DND-41 (cell line): ENCODE measurements at regions not wholly inside any gene's neighbourhood (a gene's known extent, or its start where the extent isn't known, plus 50 kb on each side); places are given as distances from the start of the nearest gene placed in this dataset.

Source experiments
- ATAC-seq: fragments of 200-7000 bp; cut with Tn5 transposase; 3 replicates; pipeline ENCODE4 v1.9.1; 2021; ENCODE audit warnings: low read depth; ENCODE audit not compliant: insufficient read depth
- DNase-seq: peaks from one replicate; pipeline ENCODE4 v3.0.0-alpha.2; 2020
- H2AFZ ChIP-seq: 2 replicates; pipeline ENCODE4 v1.6.0; 2012; ENCODE audit warnings: low read depth, low read length
- H3K27ac ChIP-seq: 2 replicates; pipeline ENCODE4 v1.5.1; 2012; ENCODE audit warnings: low read length, inconsistent platforms
- H3K27me3 ChIP-seq: fragments of 200-600 bp; sonication (generic); 2 replicates; pipeline ENCODE4 v1.6.0; 2012; ENCODE audit warnings: low read length, mild to moderate bottlenecking, inconsistent platforms; ENCODE audit not compliant: insufficient read depth, poor library complexity
- H3K36me3 ChIP-seq: 2 replicates; pipeline ENCODE4 v1.5.1; 2012; ENCODE audit warnings: low read length, inconsistent platforms; ENCODE audit not compliant: insufficient read depth
- H3K4me1 ChIP-seq: 2 replicates; pipeline ENCODE4 v1.5.1; 2012; ENCODE audit warnings: mild to moderate bottlenecking, low read length; ENCODE audit not compliant: insufficient read depth
- H3K4me2 ChIP-seq: 2 replicates; pipeline ENCODE4 v1.6.0; 2012; ENCODE audit warnings: mild to moderate bottlenecking, moderate library complexity, low read length, inconsistent platforms; ENCODE audit not compliant: insufficient read depth
- H3K4me3 ChIP-seq, 2 experiments: fragments of 200-600 bp in 1 of 2; shearing (Covaris generic) in 1 of 2; 2 replicates each; pipeline ENCODE4 v1.5.1; 2012 to 2016; ENCODE audit warnings: inconsistent platforms in 2 of 2, low read length in 2 of 2, mild to moderate bottlenecking in 2 of 2, low read depth in 1 of 2, moderate library complexity in 1 of 2
- H3K79me2 ChIP-seq: 2 replicates; pipeline ENCODE4 v1.6.0; 2012; ENCODE audit warnings: low read length, inconsistent platforms; ENCODE audit not compliant: insufficient read depth
- H3K9ac ChIP-seq: 2 replicates; pipeline ENCODE4 v1.6.0; 2012; ENCODE audit warnings: low read depth, mild to moderate bottlenecking, inconsistent platforms, low read length, moderate library complexity
- H3K9me3 ChIP-seq: 2 replicates; pipeline ENCODE4 v1.5.1; 2012; ENCODE audit warnings: low read length, moderate library complexity, mild to moderate bottlenecking, inconsistent platforms; ENCODE audit not compliant: insufficient read depth, severe bottlenecking
- H4K20me1 ChIP-seq: 2 replicates; pipeline ENCODE4 v1.6.0; 2012; ENCODE audit warnings: low read length; ENCODE audit not compliant: insufficient read depth
- CTCF ChIP-seq: IDR thresholded peaks from 2 replicates; pipeline ENCODE4 v1.5.1; 2012; ENCODE audit warnings: borderline replicate concordance, low read length, moderate library complexity, mild to moderate bottlenecking; ENCODE audit not compliant: poor library complexity, severe bottlenecking; ENCODE audit errors: extremely low read depth
- EZH2 ChIP-seq: IDR thresholded peaks from 3 replicates; pipeline ENCODE4 v1.6.1; 2012; ENCODE audit warnings: borderline replicate concordance, low read depth, mild to moderate bottlenecking, moderate library complexity, low read length, inconsistent platforms; ENCODE audit not compliant: severe bottlenecking

- DNase-seq: no peak
- no peaks in the 10 kb centered on the region for H4K20me1 ChIP-seq
- no peak overlapping the region for H3K4me2 ChIP-seq
Observed at GRCh38 chr7:20063644-20064043, 153.5 kb downstream of the MACC1 start.

GRCh38 chr7:20062932-20063331 lies 154.3 kb downstream of the MACC1 start:
- Histone ChIP-seq H3K4me3 (no peak overlapping the region), H3K79me2 (no peaks in the 10 kb centered on the region), H3K27me3 (no peaks in the 10 kb centered on the region), H3K4me2 (no peak overlapping the region), H4K20me1 (no peaks in the 10 kb centered on the region), H3K9ac (no peak overlapping the region), H3K9me3 (peaks cover 4% of the 10 kb centered on the region), H2AFZ (no peak overlapping the region), H3K27ac (no peak overlapping the region), H3K4me1 (peaks cover 4% of the 10 kb centered on the region), H3K36me3 (no peaks in the 10 kb centered on the region)
- ATAC-seq (no peak), DNase-seq (no peak)
- TF ChIP-seq CTCF (no peak), EZH2 (no peak)

More at GRCh38 chr7:20063644-20064043, 153.5 kb downstream of the MACC1 start:
- Histone ChIP-seq H3K9me3 (peaks cover 5% of the 10 kb centered on the region), H3K4me1 (peaks cover 4% of the 10 kb centered on the region), H3K4me3 (no peak overlapping the region), H3K36me3 (no peaks in the 10 kb centered on the region), H3K79me2 (no peaks in the 10 kb centered on the region), H2AFZ (no peak overlapping the region), H3K27ac (no peak overlapping the region), H3K27me3 (no peaks in the 10 kb centered on the region), H3K9ac (no peak overlapping the region)
- TF ChIP-seq CTCF: no peak
- no peak for TF ChIP-seq EZH2
- no peak for ATAC-seq

GRCh38 chr7:20053334-20054104 lies 163.7 kb downstream of the MACC1 start:
- Histone ChIP-seq H3K4me2 (no peak overlapping the region), H3K9me3 (no peaks in the 10 kb centered on the region), H3K27me3 (no peaks in the 10 kb centered on the region), H3K36me3 (no peaks in the 10 kb centered on the region), H3K4me1 (no peaks in the 10 kb centered on the region), H2AFZ (no peak overlapping the region), H3K9ac (no peak overlapping the region), H4K20me1 (no peaks in the 10 kb centered on the region), H3K27ac (no peak overlapping the region), H3K4me3 (no peak overlapping the region), H3K79me2 (no peaks in the 10 kb centered on the region)
- ATAC-seq: no peak
- TF ChIP-seq CTCF (no peak), EZH2 (no peak)
- no peak for DNase-seq
